ENCODE measurements at regions not wholly inside any gene's neighbourhood (a gene's known extent, or its start where the extent isn't known, plus 50 kb on each side); places are given as distances from the start of the nearest gene placed in this dataset.

GRCh38 chr16:73730481-73731090 lies 566.0 kb upstream of the PSMD7 start:
- TF ChIP-seq CTCF (IDR thresholded peaks at IDR 0.05; ENCODE audit: unreplicated experiment) = no peak
- Mint-ChIP-seq H3K27me3 (no peaks in the 10 kb centered on the region), H3K4me1 (ENCODE audit: low read depth) (no peaks in the 10 kb centered on the region), H3K36me3 (ENCODE audit: insufficient read depth) (no peaks in the 10 kb centered on the region), H3K4me3 (ENCODE audit: low read depth) (no peak overlapping the region), H3K27ac (no peak overlapping the region), H3K9me3 (ENCODE audit: low read depth) (peaks cover 13% of the 10 kb centered on the region)
- DNase-seq (ENCODE audit: low spot score, unreplicated experiment) = no peak

- Mint-ChIP-seq H3K36me3 (ENCODE audit: insufficient read depth) (no peaks in the 10 kb centered on the region), H3K4me3 (ENCODE audit: low read depth) (no peak overlapping the region), H3K27me3 (no peaks in the 10 kb centered on the region), H3K9me3 (ENCODE audit: low read depth) (peaks cover 7% of the 10 kb centered on the region), H3K27ac (no peak overlapping the region), H3K4me1 (ENCODE audit: low read depth) (peaks cover 6% of the 10 kb centered on the region)
- DNase-seq (ENCODE audit: low spot score, unreplicated experiment) = no peak
- no peak for TF ChIP-seq CTCF (IDR thresholded peaks at IDR 0.05; ENCODE audit: unreplicated experiment)
Observed at GRCh38 chr16:73725156-73725555, 571.5 kb upstream of the PSMD7 start.

DNA sequence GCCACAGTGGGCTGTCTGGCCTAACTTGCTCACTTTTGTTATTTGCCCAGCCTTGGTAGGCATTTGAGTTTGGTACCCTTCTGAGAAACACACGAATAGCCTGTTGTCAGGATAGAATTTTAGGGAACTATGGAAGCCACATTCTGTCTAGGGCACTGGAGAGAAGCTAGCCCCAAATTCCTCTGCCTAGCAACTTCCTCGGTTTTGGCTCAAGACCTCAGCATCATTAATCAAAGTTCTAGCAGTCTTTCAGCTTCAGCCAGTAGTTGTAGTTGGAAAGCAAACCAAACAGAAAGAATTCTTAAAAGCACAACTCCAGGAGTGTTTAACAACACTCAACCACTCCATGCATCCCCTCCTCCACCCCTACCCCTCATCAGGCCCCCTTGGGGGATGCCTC lies 572.1 kb upstream of the PSMD7 start:
- H3K4me3 Mint-ChIP-seq (ENCODE audit: low read depth) = no peak overlapping the region
- no peak overlapping the region for H3K27ac Mint-ChIP-seq
- peaks cover 6% of the 10 kb centered on the region for H3K4me1 Mint-ChIP-seq (ENCODE audit: low read depth)
- no peaks in the 10 kb centered on the region for H3K36me3 Mint-ChIP-seq (ENCODE audit: insufficient read depth)
- no peak for DNase-seq (ENCODE audit: low spot score, unreplicated experiment)
- no peaks in the 10 kb centered on the region for H3K27me3 Mint-ChIP-seq
- H3K9me3 Mint-ChIP-seq (ENCODE audit: low read depth) = peaks cover under 1% of the 10 kb centered on the region
- TF ChIP-seq CTCF (IDR thresholded peaks at IDR 0.05; ENCODE audit: unreplicated experiment) = no peak

DNA sequence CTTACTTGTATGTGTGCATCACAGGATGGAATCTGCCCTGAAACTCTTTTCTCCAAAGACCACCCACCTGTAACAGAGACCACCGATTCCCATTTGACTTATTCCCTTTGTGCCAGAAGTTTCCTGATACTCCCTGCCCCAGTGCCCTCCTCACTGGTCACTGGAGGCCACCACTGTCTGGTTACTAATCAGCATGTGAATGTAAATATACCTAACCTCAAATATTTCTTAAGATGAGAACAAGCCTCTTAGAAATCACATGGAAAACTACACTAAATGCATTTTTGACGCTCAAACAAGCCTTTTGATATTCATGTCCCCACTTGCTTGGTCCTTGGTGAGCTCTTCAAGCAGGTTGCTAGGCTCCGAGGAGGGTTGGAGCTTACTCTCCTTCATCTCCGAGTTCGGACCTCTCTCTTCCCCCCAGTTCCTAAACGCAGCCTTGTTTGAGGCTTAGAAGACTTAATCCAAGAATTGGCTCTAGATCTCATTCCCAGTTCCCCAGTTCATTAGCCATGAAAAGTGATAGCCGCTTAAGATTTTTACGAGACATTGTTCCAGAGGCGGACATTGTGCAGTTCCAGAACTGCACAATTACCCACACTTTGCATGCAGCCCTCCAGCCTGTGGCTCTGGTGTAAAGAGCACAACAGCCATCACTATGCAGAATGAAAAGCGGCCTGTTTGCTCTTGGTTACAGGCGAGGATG lies 579.2 kb upstream of the PSMD7 start:
- Mint-ChIP-seq H3K9me3 (ENCODE audit: low read depth) (no peaks in the 10 kb centered on the region), H3K36me3 (ENCODE audit: insufficient read depth) (no peaks in the 10 kb centered on the region), H3K27me3 (peaks cover 10% of the 10 kb centered on the region), H3K4me1 (ENCODE audit: low read depth) (peaks cover 7% of the 10 kb centered on the region), H3K4me3 (ENCODE audit: low read depth) (no peak overlapping the region), H3K27ac (no peak overlapping the region)
- DNase-seq (ENCODE audit: low spot score, unreplicated experiment) = no peak
- TF ChIP-seq CTCF (IDR thresholded peaks at IDR 0.05; ENCODE audit: unreplicated experiment) = no peak

- DNase-seq (ENCODE audit: low spot score, unreplicated experiment) = no peak
- no peak overlapping the region for H3K4me3 Mint-ChIP-seq (ENCODE audit: low read depth)
- H3K36me3 Mint-ChIP-seq (ENCODE audit: insufficient read depth) = no peaks in the 10 kb centered on the region
- H3K27me3 Mint-ChIP-seq = peaks cover 10% of the 10 kb centered on the region
- no peaks in the 10 kb centered on the region for H3K9me3 Mint-ChIP-seq (ENCODE audit: low read depth)
- H3K27ac Mint-ChIP-seq = no peak overlapping the region
- H3K4me1 Mint-ChIP-seq (ENCODE audit: low read depth) = peaks cover 23% of the 10 kb centered on the region
- no peak for TF ChIP-seq CTCF (IDR thresholded peaks at IDR 0.05; ENCODE audit: unreplicated experiment)
Observed at GRCh38 chr16:73714976-73715375, 581.6 kb upstream of the PSMD7 start.
